ENCODE measurements at regions not wholly inside any gene's neighbourhood (a gene's known extent, or its start where the extent isn't known, plus 50 kb on each side); places are given as distances from the start of the nearest gene placed in this dataset.

- DNase-seq (ENCODE audit: low spot score), result no peak
- in situ Hi-C loops (cut with MboI; ENCODE audit: low sequenced_read_pairs, unreplicated experiment), result no loop called here
- TF ChIP-seq, protein P1, sequence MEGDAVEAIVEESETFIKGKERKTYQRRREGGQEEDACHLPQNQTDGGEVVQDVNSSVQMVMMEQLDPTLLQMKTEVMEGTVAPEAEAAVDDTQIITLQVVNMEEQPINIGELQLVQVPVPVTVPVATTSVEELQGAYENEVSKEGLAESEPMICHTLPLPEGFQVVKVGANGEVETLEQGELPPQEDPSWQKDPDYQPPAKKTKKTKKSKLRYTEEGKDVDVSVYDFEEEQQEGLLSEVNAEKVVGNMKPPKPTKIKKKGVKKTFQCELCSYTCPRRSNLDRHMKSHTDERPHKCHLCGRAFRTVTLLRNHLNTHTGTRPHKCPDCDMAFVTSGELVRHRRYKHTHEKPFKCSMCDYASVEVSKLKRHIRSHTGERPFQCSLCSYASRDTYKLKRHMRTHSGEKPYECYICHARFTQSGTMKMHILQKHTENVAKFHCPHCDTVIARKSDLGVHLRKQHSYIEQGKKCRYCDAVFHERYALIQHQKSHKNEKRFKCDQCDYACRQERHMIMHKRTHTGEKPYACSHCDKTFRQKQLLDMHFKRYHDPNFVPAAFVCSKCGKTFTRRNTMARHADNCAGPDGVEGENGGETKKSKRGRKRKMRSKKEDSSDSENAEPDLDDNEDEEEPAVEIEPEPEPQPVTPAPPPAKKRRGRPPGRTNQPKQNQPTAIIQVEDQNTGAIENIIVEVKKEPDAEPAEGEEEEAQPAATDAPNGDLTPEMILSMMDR (IDR thresholded peaks at IDR 0.05; ENCODE audit: borderline replicate concordance, control extremely low read depth, extremely low read depth, insufficient read depth, missing control alignments), result no peak
These were observed 400.2 kb downstream of the SOX2 start for GRCh38 chr3:182111967-182112366.

DNA sequence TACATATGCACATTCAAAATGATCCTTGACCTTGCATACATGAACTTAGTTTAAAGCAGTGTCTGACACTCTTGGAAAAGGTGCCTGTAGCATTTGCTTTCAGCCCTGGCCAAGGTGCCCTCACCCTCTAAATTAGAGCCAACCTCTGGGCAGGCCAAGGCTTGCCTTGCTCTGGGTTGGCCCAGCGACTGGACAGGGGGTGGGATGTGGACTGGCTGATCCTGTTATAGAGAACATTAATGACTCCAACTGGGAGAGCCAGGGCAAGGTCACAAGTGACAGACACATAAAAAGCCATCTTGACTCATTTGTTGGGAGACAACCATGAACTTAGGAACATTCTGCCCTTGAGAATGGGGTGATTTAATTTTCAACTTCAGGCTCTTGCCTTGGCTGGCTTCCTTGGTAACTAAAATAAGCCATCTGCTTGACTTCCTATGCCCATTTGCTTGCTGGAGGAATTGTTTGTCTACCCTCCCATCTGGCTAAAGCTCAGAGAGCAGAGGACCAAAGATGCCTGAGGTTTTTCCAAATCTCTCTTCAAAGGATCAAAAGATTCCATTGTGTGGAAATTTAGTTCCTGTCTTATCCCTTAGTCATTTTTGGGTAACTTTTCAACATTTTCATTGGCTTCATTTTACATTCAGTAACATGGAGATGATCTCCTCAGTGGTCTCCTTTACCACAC, 403.7 kb downstream of the SOX2 start:
- in situ Hi-C loops (cut with MboI; ENCODE audit: low sequenced_read_pairs, unreplicated experiment), result no loop called here
- TF ChIP-seq, protein P1 (IDR thresholded peaks at IDR 0.05; ENCODE audit: borderline replicate concordance, control extremely low read depth, extremely low read depth, insufficient read depth, missing control alignments), result no peak
- DNase-seq (ENCODE audit: low spot score), result no peak

- TF ChIP-seq, protein P1 (IDR thresholded peaks at IDR 0.05; ENCODE audit: borderline replicate concordance, control extremely low read depth, extremely low read depth, insufficient read depth, missing control alignments), result no peak
- no peak for DNase-seq (ENCODE audit: low spot score)
- in situ Hi-C loops (cut with MboI; ENCODE audit: low sequenced_read_pairs, unreplicated experiment), result no loop called here
These were observed 404.7 kb downstream of the SOX2 start for GRCh38 chr3:182116386-182116785.

DNA sequence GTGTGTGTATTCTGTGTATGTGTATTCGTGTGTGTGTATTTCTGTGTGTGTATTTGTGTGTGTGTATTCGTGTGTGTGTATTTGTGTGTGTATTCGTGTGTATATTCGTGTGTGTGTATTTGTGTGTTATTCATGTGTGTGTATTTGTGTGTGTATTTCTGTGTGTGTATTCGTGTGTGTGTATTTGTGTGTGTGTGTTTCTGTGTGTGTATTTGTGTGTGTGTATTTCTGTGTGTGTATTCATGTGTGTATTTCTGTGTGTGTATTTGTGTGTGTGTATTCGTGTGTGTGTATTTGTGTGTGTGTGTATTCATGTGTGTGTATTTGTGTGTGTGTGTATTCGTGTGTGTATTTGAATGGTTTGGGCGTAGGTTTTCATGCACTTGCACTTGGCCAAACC, 405.4 kb downstream of the SOX2 start:
- TF ChIP-seq, protein P1 (IDR thresholded peaks at IDR 0.05; ENCODE audit: borderline replicate concordance, control extremely low read depth, extremely low read depth, insufficient read depth, missing control alignments), result no peak
- in situ Hi-C loops (cut with MboI; ENCODE audit: low sequenced_read_pairs, unreplicated experiment), result no loop called here
- DNase-seq (ENCODE audit: low spot score), result no peak

DNA sequence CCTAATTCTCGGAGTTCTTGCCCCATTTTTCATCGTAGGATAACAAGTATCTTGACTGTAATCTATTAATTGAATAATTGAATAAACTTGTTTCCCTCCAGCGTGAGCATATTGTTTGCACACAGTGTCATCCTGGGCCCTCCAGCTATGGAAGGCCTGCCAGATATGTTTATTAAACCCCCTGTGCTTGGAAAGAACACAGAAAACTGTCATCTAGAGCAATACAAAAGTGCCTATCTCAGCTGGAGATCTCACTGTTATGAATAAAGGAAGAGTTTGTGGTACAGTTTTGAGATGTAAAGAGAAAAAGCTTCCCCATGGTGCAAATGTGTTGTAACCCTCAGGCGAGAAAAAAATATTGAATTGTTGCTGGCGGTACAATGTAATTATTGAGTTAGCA, 405.9 kb downstream of the SOX2 start:
- no peak for DNase-seq (ENCODE audit: low spot score)
- in situ Hi-C loops (cut with MboI; ENCODE audit: low sequenced_read_pairs, unreplicated experiment), result no loop called here
- TF ChIP-seq, protein P1 (IDR thresholded peaks at IDR 0.05; ENCODE audit: borderline replicate concordance, control extremely low read depth, extremely low read depth, insufficient read depth, missing control alignments), result no peak

- in situ Hi-C loops (cut with MboI; ENCODE audit: low sequenced_read_pairs, unreplicated experiment), result no loop called here
- TF ChIP-seq, protein P1 (IDR thresholded peaks at IDR 0.05; ENCODE audit: borderline replicate concordance, control extremely low read depth, extremely low read depth, insufficient read depth, missing control alignments), result no peak
- no peak for DNase-seq (ENCODE audit: low spot score)
These were observed 406.3 kb downstream of the SOX2 start for GRCh38 chr3:182118066-182118465.
